PC-9 (cell line): ENCODE measurements at regions not wholly inside any gene's neighbourhood (a gene's known extent, or its start where the extent isn't known, plus 50 kb on each side); places are given as distances from the start of the nearest gene placed in this dataset.

ENCODE experiments used
- CTCF ChIP-seq: fragments of 200-600 bp; sonication (generic); conservative IDR thresholded peaks from 2 replicates; pipeline ENCODE4 v1.6.1; 2017; ENCODE audit warnings: mixed run types, antibody characterized with exemption, mild to moderate bottlenecking, moderate library complexity
- EZH2 ChIP-seq: fragments of 200-600 bp; sonication (generic); IDR thresholded peaks from 2 replicates; pipeline ENCODE4 v1.8.0; 2017; ENCODE audit warnings: antibody characterized with exemption, low read depth

DNA sequence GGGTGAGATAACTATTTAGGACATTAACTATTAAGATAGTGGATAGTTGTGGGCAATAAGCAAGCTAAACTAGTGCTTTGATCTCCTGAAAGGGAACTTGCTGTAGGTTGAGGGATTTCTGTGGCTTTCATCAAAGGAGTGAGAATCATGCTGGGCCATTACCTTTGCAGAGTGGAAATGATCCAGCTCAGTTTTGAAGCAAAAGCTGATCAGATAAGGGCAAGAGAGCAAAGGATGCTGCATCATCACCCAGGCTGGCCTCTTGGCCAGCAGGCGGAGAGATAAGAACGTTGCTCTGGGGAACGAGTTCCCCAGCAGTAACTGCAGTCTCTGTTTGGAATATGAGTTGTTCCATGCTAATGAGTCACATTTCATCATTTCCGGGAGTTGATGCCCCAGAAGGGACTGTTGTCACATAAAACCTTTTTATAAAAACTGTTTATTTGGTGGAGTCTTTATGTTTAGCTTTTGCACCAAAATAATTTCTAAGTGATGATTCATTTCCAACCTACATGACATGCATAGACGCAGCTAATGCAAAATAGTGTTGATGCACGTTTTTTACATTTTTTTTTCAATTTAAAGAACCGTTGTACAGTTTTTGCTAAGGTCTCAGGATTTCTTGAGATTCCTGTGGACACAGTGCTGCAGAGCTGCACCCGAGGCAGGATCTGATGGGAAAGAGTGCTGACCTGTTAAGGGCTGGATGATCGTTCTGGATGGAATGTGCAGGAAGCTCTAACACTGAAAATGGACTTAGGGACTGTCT lies 99.3 kb downstream of the ACTBL2 start:
- TF ChIP-seq CTCF, result no peak
- TF ChIP-seq EZH2, result no peak
